HG02970 (cell line): ENCODE measurements at regions not wholly inside any gene's neighbourhood (a gene's known extent, or its start where the extent isn't known, plus 50 kb on each side); places are given as distances from the start of the nearest gene placed in this dataset.

ENCODE experiments used
- ATAC-seq: cut with Tn5 transposase; IDR thresholded peaks from one replicate; pipeline ENCODE4 v1.9.1; 2021; ENCODE audit warnings: mild to moderate bottlenecking, moderate library complexity, moderate number of reproducible peaks; ENCODE audit not compliant: unreplicated experiment, low FRiP score

- ATAC-seq = no peak
Observed at GRCh38 chr14:71712478-71712877, 219.8 kb upstream of the RGS6 start.

DNA sequence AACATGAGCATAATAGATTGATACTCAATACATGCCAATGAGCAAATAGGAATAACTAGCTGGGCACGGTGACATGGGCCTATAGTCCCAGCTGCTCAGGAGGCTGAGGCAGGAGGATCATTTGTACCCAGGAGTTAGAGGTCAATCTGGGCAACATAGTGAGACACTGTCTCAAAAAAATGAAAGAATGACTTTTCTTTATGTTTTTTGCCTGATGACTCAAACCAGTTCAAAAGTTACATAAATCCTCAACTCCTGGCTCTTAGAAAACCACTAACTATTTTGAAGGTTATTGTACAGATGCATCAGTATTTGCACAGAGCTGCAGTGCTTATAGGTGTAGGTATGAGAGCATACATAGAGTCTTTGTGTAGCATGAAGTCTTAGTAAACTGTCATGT is 219.2 kb upstream of the RGS6 start:
- ATAC-seq = no peak

DNA sequence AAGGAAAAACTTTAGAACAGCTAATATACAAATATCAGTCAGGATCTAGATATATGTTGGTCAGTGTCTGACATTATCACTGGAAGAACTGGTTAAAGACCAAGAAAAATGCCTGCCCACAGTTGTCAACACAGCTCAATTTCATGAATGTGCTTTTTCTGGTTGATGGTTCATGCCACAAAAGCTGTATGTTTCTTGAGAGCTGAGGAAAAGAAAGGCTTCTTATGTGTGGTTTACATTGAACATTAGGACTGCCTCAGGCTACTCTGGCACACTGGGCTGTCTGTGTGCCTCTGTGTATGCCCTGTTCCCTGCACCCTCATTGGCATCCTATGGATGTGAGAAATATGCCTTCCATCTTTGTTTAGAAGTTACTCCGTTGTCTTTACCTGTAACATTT is 218.8 kb upstream of the RGS6 start:
- no peak for ATAC-seq

- no peak for ATAC-seq
Observed at GRCh38 chr14:71714225-71714624, 218.0 kb upstream of the RGS6 start.

GRCh38 chr14:71716041-71716772 is 216.0 kb upstream of the RGS6 start:
- no peak for ATAC-seq

GRCh38 chr14:71720978-71721624 is 211.1 kb upstream of the RGS6 start:
- no peak for ATAC-seq

DNA sequence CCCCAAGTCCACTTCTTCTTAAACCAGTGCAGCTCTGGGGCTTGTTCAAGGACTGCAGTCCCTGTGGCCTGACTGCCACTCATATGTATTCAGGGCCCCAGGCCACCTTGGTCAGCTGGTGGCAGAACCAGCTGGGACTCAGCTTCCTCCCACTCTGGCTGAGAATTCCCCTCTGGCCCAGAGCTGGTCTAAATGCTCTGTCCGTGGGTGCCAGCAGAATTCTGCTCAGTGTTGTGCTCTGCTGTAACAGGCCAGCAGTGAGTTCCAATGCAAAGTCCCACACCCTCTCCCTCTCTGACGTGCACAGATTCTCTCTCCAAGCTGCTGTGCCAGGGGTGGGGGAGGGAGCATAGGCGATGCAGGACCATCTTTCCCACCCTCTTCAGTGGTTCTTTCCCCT is 210.4 kb upstream of the RGS6 start:
- ATAC-seq = no peak

DNA sequence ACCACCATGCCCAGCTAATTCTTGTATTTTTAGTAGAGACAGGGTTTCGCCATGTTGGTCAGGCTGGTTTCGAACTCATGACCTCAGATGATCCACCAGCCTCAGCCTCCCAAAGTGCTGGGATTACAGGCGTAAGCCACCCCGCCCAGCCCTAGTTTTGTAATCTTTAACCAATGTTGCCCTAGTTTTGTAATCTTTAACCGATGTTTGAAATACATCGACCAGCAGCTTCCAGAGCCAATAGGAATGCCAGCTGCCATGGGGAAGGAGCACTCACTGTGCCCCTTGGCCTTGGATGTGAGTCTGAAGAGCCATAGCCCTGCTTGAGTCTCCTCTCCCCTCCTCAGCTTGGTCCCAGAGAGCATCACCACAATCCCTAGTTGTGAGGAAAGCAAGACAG is 209.3 kb upstream of the RGS6 start:
- no peak for ATAC-seq

- ATAC-seq = no peak
Observed at GRCh38 chr14:71725922-71726579, 206.2 kb upstream of the RGS6 start.

GRCh38 chr14:71726580-71727021 is 205.6 kb upstream of the RGS6 start:
- no peak for ATAC-seq

GRCh38 chr14:71728386-71728785 is 203.8 kb upstream of the RGS6 start:
- no peak for ATAC-seq

DNA sequence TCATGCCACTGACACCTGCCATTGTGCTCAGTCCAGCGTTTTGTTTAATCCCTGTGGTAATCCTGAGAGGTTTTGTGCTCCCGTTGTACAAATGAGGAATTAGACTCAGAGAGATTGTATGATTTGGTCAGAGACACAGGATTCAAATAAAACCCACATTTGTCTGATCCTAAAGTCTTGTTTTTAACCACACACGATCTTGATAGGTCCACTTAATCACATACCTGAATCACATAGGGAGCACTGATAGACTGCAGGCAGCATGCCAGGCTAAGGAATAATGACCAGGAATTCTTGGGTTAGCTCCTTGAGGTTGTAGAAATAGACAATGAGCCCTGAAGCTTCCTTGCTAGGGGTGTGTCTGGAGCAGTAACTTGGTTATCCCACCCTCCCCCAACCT is 202.6 kb upstream of the RGS6 start:
- ATAC-seq = no peak

- no peak for ATAC-seq
Observed at GRCh38 chr14:71730471-71730870, 201.8 kb upstream of the RGS6 start.

GRCh38 chr14:71731096-71731495 is 201.1 kb upstream of the RGS6 start:
- ATAC-seq = no peak

DNA sequence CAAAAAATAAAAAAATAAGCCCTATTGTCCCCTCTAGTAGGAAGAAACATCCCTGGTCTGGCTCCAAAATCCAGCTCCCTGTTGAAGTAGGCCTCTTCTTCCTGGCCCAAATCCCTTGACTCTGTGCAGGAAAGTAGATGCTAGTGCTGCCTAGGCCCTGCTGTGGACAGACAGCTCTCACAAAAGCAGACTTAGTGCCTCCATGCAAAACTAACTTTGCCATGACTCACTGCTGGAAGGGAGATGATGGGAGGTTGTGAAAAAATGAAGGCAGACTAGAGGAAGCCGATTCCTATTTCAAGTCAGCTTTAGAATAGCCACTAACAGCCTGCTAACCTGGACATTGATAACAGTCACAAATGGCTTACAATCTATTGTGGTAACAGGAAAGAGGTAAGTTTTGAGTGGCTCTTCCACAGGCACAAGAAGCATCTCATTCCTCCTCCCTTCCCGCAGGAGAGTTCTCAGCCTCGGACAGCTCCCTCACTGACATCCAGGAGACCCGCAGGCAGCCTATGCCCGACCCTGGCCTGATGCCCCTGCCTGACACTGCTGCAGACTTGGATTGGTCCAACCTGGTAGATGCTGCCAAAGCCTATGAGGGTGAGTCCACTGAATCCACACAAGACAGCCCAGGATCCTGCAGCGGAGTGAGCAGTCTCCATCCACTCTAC is 198.9 kb upstream of the RGS6 start:
- ATAC-seq = no peak

DNA sequence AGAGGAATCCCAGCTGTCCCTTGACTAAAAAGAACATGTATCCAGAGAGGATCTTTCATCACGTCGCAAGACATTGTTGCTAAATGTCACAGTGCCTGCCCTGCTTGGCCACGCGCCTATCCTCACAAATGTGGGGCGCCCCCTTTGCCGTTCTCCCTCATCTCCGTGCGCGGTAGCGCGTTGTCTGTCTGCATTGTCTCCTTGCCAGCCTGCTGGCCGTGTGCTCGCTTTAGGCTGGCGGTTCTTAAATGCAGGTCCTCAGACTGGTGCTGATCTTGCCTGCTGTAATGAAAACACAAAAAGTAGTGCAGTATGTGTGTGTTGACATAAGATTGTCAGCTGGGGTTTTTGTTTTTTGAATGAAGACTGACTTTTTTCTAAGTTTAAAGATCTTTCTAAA is 198.2 kb upstream of the RGS6 start:
- ATAC-seq = no peak

- ATAC-seq = no peak
Observed at GRCh38 chr14:71734885-71735284, 197.3 kb upstream of the RGS6 start.

DNA sequence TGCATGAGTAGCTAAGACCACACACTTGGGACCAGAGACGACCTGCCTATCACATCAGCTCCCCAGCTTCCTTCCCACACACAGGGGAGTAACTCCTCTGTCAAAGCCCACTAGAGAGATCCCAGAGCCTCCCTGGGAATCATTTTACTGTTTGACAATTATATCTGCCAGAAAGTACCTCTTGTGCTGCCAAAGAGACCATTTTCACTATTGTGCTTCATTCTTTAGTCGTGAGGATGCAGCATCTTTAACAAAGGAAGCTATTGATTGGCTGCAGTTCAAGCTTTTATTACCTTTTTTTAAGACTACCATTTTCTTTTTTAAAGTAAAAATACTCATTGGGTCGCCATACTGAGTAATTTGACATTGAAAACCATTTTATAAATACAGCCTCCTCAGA is 194.5 kb upstream of the RGS6 start:
- ATAC-seq = no peak

DNA sequence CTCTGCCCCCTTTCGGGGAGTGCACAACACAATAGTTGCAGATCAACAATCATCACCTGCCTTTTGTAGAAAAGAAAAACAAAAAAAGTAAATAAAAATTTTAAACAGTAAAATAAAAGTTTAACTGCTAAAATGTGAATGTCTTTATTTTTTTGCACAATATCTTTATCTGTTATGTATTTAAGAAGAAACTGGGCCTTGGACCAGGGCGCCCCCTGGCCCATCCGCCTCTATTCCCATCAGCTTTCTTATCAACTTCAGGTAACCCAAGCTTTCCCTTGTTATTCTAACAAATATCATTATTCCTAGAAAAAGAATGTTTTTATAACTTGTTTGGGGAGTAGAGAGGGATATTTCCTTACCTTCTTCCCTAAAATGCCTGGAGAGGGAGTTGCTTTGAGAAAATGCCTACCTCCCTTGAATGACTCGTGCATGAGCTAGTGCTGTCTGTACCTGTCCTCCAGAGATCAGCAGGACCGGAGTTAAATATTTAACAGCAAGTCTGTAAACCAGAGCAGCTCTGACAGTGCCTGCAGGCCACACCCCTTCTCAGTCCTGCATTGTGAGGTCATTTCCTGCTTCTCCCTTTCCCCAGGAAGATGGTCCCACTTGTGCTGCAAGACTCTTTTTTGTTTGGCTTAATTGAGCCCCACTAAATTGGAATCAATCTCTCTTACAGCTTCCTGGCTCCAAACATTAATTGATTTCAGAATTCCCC is 192.8 kb upstream of the RGS6 start:
- ATAC-seq = no peak

GRCh38 chr14:71741241-71741640 is 191.0 kb upstream of the RGS6 start:
- no peak for ATAC-seq

- no peak for ATAC-seq
Observed at GRCh38 chr14:71742485-71742884, 189.7 kb upstream of the RGS6 start.
